Activated CD4-positive, alpha-beta T cell treated with anti-CD3 and anti-CD28 coated beads, Interleukin-2, amount 10 ng/mL, durations not matched to agents 7 days and 5 days (primary cell): ENCODE measurements at regions not wholly inside any gene's neighbourhood (a gene's known extent, or its start where the extent isn't known, plus 50 kb on each side); places are given as distances from the start of the nearest gene placed in this dataset.
A peak's percentile ranks its signal among the peaks of the same experiment; 100 is the strongest.
"Not testable (repeated sequence)": the region's sequence is repeated elsewhere in the genome, so short reads cannot be mapped to it uniquely, and the experiment has no call there.

Experiments used
- CTCF ChIA-PET: fragments of 350-600 bp; sonication (Branson Sonifier 250); formaldehyde crosslinking; loops from one replicate; lab custom pipeline; 2021; ENCODE audit warnings: antibody characterized with exemption; lab: Charles Lee
- POLR2A ChIA-PET: fragments of 350-600 bp; sonication (Branson Sonifier 250); formaldehyde crosslinking; loops from one replicate; lab custom pipeline; 2021; ENCODE audit warnings: antibody characterized with exemption; lab: Charles Lee
- DNase-seq: peaks from one replicate; pipeline ENCODE4 v3.0.0-alpha.2; 2020
- H3K27ac Mint-ChIP-seq: one replicate; pipeline ENCODE4 v1.8.0; 2021; ENCODE audit warnings: mild to moderate bottlenecking, moderate library complexity, mixed read lengths
- H3K27me3 Mint-ChIP-seq: one replicate; pipeline ENCODE4 v1.8.0; 2021; ENCODE audit warnings: mixed read lengths
- H3K36me3 Mint-ChIP-seq: one replicate; pipeline ENCODE4 v1.8.0; 2021; ENCODE audit warnings: low read depth, mixed read lengths
- H3K4me1 Mint-ChIP-seq: one replicate; pipeline ENCODE4 v1.8.0; 2021; ENCODE audit warnings: mixed read lengths
- H3K4me3 Mint-ChIP-seq: one replicate; pipeline ENCODE4 v1.8.0; 2021; ENCODE audit warnings: mild to moderate bottlenecking, moderate library complexity, mixed read lengths
- H3K9me3 Mint-ChIP-seq: one replicate; pipeline ENCODE4 v1.8.0; 2021; ENCODE audit warnings: mixed read lengths

DNA sequence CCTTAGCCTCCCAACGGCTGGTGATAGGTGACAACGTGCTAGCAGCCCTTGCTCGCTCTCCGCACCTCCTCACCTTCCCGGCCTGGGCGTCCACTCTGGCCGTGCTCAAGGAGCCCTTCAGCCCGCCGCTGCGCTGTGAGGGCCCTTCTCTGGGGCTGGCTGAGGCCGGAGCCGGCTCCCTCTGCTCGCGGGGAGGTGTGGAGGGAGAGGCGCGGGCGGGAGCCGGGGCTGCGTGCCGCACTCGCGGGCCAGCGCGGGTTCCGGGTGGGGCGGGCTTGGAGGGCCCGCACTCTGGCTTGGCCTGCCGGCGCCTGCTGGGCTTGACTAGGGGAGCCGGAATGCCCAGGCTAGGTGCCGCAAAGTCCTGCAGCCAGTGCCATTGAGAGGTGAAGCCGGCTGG, 131.1 kb downstream of the CCER1 start:
- Mint-ChIP-seq H3K27ac (no peak overlapping the region), H3K36me3 (no peaks in the 10 kb centered on the region), H3K27me3 (no peaks in the 10 kb centered on the region), H3K4me3 (no peak overlapping the region), H3K9me3 (no peaks in the 10 kb centered on the region), H3K4me1 (no peaks in the 10 kb centered on the region)
- DNase-seq = no peak
- ChIA-PET CTCF (no interaction called here), POLR2A (no interaction called here)

DNA sequence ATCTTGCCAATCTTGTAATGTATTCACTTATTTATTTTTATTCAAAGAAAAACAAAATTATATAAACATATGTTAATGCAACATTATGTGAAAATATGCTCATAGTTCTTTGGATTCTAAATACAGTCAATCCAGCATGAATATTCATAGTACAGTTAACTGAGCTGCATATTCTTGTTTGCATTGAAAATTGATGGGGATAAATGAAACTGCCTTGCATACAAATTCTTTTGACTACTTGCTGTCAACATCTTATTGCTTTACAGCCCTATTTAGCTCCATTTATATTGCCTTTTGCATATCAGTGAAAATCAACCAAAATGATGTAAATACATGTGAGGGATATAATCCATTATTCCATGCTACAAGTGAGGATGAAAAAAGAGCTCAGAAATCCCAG, 135.3 kb downstream of the CCER1 start:
- Mint-ChIP-seq H3K27ac (no peak overlapping the region), H3K27me3 (no peaks in the 10 kb centered on the region), H3K4me3 (no peak overlapping the region), H3K9me3 (no peaks in the 10 kb centered on the region), H3K4me1 (no peaks in the 10 kb centered on the region), H3K36me3 (no peaks in the 10 kb centered on the region)
- no peak for DNase-seq
- CTCF ChIA-PET = no interaction called here
- POLR2A ChIA-PET = no interaction called here

DNA sequence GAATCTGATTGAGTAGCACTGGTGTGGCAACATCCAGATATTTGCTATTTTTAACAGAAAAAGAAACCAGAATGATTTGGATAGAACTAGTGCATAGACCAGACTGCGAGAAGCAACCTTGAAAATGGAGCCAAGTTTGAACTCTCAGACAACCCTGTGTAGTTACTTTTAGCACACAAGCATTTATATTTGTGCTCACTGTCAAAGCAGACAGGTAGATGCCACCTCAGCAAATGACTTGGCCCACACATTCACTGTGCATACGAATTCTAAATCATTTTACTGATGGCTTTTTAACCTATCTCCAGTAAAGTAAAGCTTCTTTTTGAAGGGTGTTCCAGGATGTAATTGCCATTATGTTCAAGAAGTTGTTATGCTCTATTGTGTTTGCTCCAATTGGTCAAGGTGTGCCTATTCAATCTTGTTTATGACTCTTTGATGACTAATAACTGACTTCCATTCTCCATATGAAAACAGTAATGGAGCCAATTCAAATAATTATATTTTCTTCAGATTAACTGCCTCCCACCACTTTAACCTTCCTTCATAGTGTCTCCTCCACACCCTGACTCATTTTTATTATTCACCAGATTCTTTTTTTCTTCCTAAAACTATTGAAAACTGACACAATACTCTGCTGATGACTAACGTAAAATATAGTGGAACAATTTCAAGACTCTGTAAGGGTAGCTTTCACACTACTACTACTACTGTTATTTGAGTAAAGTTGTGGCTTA, 138.5 kb downstream of the CCER1 start:
- ChIA-PET CTCF (interaction anchor here (1.0 kb wide), 1 partner anchor 9 kb away, joined by 3 read pairs; no protein-coding TSS in a partner anchor), POLR2A (no interaction called here)
- Mint-ChIP-seq H3K27me3 (no peaks in the 10 kb centered on the region), H3K27ac (no peak overlapping the region), H3K36me3 (no peaks in the 10 kb centered on the region), H3K4me3 (no peak overlapping the region), H3K4me1 (no peaks in the 10 kb centered on the region), H3K9me3 (no peaks in the 10 kb centered on the region)
- no peak for DNase-seq

DNA sequence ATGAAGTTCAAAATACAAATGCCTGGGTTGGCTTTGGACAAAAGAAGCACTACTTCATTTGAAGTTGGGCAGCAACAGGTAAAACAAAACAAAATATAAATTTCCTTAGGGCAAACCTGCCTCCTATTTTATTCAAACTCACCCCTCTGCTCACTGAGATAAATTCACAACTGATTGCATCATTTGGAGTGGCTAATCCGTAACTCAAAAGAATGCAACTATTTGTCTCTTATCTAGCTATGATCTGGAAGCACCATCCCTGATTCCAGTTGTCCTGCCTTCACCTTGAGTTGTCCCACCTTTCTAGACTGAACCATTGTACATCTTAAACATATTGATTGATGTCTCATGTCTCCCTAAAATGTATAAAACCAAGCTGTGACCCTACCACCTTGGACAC, 145.0 kb downstream of the CCER1 start:
- H3K4me1 Mint-ChIP-seq = no peaks in the 10 kb centered on the region
- no peaks in the 10 kb centered on the region for H3K36me3 Mint-ChIP-seq
- no peak overlapping the region for H3K4me3 Mint-ChIP-seq
- CTCF ChIA-PET = interaction anchor here (0.6 kb wide), 1 partner anchor 205 kb away, joined by 3 read pairs; no protein-coding TSS in a partner anchor
- DNase-seq = no peak
- no peak overlapping the region for H3K27ac Mint-ChIP-seq
- H3K27me3 Mint-ChIP-seq = no peaks in the 10 kb centered on the region
- no peaks in the 10 kb centered on the region for H3K9me3 Mint-ChIP-seq
- POLR2A ChIA-PET = no interaction called here

DNA sequence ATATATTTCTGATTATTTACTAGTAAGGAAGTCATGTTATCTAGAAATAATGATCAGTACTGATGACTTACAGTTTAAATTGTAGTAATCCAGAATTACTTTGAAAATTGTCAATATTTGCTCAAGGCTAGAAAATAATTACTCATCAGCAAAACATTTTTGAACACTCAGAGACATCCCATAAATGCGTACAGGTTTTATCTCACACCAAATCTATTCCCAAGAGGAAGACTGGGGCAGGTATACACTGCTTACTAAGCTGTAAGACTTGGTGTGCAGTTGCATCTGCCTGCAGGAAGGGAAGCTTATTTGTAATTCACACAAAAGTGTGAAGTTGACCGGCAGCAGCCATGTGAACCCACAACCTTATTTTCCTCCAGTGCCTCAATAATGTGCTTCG, 146.4 kb downstream of the CCER1 start:
- H3K36me3 Mint-ChIP-seq = no peaks in the 10 kb centered on the region
- H3K4me3 Mint-ChIP-seq = no peak overlapping the region
- POLR2A ChIA-PET = no interaction called here
- no peaks in the 10 kb centered on the region for H3K27me3 Mint-ChIP-seq
- H3K27ac Mint-ChIP-seq = no peak overlapping the region
- no peaks in the 10 kb centered on the region for H3K9me3 Mint-ChIP-seq
- DNase-seq = no peak
- H3K4me1 Mint-ChIP-seq = no peaks in the 10 kb centered on the region
- CTCF ChIA-PET = no interaction called here

DNA sequence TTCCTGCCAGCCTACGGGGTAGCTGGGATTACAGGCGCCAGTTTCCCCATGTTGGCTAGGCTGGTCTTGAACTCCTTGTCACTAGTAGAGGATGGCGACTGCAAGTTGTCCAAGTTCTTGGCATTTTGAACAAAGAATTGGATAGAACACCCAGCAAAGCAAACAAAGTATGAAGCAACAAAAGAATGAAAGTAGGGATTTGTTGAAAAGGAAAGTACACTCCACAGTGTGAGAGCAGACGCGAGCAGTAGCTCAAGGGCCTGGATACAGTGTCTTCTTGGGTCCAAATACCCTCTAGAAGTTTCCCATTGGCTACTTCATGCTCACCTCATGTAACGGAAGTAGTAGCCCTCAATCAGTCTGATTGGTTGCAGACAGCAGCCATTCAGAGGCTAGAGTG, 152.2 kb downstream of the CCER1 start:
- Mint-ChIP-seq H3K4me1 (no peaks in the 10 kb centered on the region), H3K4me3 (no peak overlapping the region), H3K36me3 (no peaks in the 10 kb centered on the region), H3K9me3 (peaks cover 2% of the 10 kb centered on the region), H3K27me3 (no peaks in the 10 kb centered on the region), H3K27ac (no peak overlapping the region)
- ChIA-PET POLR2A (no interaction called here), CTCF (no interaction called here)
- no peak for DNase-seq

DNA sequence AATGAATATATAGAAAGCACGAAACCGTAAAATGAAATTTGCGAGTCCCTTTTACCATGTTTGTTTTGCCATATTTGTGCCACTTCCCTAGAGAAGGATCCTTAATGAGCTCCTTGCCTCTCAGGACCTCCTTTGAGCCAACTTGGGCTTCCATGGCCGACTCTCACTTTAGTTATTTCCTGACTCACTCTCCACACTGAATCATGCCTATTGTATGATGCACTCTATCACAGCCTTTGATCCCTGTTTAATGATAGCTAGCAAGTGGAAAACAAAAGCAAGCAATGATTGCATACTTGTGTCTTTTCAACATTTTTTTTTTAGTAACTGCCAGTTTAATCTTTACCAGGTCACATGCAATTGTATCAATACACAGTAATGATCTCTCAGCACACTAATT, 153.2 kb downstream of the CCER1 start:
- Mint-ChIP-seq H3K9me3 (peaks cover 2% of the 10 kb centered on the region), H3K4me1 (no peaks in the 10 kb centered on the region), H3K36me3 (no peaks in the 10 kb centered on the region), H3K27me3 (no peaks in the 10 kb centered on the region), H3K4me3 (no peak overlapping the region), H3K27ac (peak overlapping the region; percentile 63)
- ChIA-PET POLR2A (no interaction called here), CTCF (no interaction called here)
- no peak for DNase-seq

DNA sequence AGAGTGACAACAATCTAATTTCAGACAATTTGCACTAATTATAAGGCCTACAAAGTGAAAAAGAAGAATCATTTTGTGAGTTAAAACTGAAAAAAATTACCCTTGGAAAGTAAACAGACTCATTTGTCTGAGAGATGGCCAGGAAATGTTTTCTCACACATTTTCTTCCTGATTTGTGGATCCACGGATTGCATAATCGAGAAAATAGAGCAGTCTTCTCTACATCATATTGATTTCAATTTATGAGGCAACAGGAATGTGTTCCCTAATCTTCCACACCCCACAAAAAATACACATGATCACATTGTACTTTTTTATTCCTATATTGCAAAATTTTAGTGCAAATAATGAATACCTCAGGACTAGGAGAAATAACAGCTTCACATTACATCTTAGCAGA, 160.8 kb downstream of the CCER1 start:
- H3K4me3 Mint-ChIP-seq = no peak overlapping the region
- H3K27ac Mint-ChIP-seq = no peak overlapping the region
- H3K36me3 Mint-ChIP-seq = no peaks in the 10 kb centered on the region
- ChIA-PET CTCF (interaction anchor here (0.6 kb wide), 1 partner anchor 1958 kb away, joined by 3 read pairs; no protein-coding TSS in a partner anchor), POLR2A (no interaction called here)
- H3K9me3 Mint-ChIP-seq = no peaks in the 10 kb centered on the region
- no peaks in the 10 kb centered on the region for H3K4me1 Mint-ChIP-seq
- H3K27me3 Mint-ChIP-seq = no peaks in the 10 kb centered on the region
- DNase-seq = no peak

DNA sequence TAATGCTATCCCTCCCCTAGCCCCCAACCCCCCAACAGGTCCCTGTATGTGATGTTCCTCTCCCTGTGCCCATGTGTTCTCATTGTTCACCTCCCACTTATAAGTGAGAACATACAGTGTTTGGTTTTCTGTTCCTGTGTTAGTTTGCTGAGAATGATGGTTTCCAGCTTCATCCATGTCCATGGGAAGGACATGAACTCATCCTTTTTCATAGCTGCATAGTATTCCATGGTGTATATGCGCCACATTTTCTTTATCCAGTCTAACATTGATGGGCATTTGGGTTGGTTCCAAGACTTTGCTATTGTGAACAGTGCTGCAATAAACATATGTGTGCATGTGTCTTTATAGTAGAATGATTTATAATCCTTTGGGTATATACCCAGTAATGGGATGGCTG, 162.3 kb downstream of the CCER1 start:
- H3K4me1 Mint-ChIP-seq, H3K27me3 Mint-ChIP-seq, H3K9me3 Mint-ChIP-seq, H3K36me3 Mint-ChIP-seq, POLR2A ChIA-PET, CTCF ChIA-PET, DNase-seq, H3K4me3 Mint-ChIP-seq: not testable (repeated sequence)
- peak overlapping the region; percentile 19 for H3K27ac Mint-ChIP-seq

DNA sequence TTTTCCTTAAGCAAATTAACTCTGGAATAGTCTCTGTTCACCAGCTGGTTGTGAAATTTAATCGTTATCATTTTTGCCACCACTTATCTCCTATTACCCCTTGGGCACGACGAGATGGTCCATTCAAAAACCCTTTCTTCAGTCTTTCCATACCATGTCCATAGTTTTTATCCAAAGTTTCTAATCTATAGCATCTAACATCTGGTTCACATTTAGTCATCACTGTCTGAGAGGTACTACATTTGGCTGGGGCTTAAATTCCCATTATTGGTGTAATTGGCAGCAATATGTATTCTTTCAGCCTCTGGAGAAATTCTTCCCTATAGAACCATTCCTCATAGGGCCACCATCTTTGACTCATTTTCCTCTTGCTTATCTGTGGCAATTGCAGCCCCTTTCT, 163.5 kb downstream of the CCER1 start:
- no peaks in the 10 kb centered on the region for H3K27me3 Mint-ChIP-seq
- no peak overlapping the region for H3K27ac Mint-ChIP-seq
- no peaks in the 10 kb centered on the region for H3K9me3 Mint-ChIP-seq
- DNase-seq = no peak
- CTCF ChIA-PET = no interaction called here
- no peaks in the 10 kb centered on the region for H3K36me3 Mint-ChIP-seq
- no peaks in the 10 kb centered on the region for H3K4me1 Mint-ChIP-seq
- no peak overlapping the region for H3K4me3 Mint-ChIP-seq
- POLR2A ChIA-PET = no interaction called here

DNA sequence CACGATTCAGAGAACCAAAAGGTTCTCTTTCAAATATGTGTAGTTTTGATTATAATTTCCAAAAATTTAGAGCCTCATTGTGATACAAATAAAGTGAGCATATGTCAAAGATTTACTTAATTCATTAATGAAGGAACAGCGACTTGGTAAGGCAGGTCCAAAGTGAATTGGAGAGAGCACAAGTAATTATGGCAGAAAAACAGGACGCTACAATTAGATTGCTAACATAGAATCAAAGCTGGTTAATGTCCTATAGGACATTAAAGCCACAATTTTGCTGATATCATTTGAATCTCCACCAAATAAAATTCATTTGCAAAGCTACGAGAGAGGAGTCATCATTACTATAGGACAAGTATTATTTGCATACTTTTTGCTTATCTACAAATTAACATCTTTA, 164.2 kb downstream of the CCER1 start:
- H3K9me3 Mint-ChIP-seq = no peaks in the 10 kb centered on the region
- ChIA-PET CTCF (no interaction called here), POLR2A (no interaction called here)
- H3K27ac Mint-ChIP-seq = no peak overlapping the region
- H3K4me1 Mint-ChIP-seq = no peaks in the 10 kb centered on the region
- DNase-seq = no peak
- H3K36me3 Mint-ChIP-seq = no peaks in the 10 kb centered on the region
- H3K27me3 Mint-ChIP-seq = no peaks in the 10 kb centered on the region
- no peak overlapping the region for H3K4me3 Mint-ChIP-seq

DNA sequence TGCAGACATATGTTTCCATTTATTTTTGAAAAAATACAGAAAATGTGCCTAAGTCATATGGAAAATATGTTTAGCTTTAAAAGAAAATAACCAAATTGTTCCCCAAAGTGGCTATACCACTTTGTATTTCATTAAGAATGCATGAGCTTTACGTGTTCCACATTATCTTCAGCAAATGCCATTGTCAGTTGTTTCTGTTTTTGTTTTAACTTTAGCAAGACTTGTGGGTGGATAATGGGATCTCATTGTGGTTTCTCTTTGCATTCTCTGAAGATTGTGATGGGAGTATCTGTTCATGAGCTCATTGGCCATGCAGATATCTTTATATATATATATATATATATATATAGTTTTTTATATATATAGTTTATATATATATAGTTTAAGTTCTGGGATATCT, 181.5 kb downstream of the CCER1 start:
- Mint-ChIP-seq H3K27me3 (no peaks in the 10 kb centered on the region), H3K9me3 (no peaks in the 10 kb centered on the region), H3K27ac (no peak overlapping the region), H3K36me3 (no peaks in the 10 kb centered on the region), H3K4me3 (no peak overlapping the region), H3K4me1 (no peaks in the 10 kb centered on the region)
- CTCF ChIA-PET = no interaction called here
- POLR2A ChIA-PET = no interaction called here
- no peak for DNase-seq

DNA sequence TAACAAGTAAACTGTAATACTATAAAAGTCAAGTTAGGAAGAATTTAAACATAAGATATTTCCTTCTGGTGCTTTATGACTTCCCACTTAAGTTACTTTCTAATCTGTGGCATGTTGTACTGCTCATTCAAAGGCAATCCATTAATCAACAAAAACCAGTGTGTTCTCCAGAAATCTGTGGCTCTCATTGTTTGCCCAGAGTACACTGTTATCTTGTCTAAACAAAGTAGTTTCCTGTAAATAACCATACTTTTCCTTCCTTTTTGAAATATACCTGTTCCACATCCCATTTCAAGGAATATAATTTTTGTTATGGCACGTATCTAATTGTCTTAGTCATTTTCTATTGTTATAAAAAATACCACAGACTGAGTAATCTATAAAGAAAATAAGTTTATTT, 184.1 kb downstream of the CCER1 start:
- Mint-ChIP-seq H3K36me3 (no peaks in the 10 kb centered on the region), H3K4me1 (no peaks in the 10 kb centered on the region), H3K4me3 (no peak overlapping the region)

DNA sequence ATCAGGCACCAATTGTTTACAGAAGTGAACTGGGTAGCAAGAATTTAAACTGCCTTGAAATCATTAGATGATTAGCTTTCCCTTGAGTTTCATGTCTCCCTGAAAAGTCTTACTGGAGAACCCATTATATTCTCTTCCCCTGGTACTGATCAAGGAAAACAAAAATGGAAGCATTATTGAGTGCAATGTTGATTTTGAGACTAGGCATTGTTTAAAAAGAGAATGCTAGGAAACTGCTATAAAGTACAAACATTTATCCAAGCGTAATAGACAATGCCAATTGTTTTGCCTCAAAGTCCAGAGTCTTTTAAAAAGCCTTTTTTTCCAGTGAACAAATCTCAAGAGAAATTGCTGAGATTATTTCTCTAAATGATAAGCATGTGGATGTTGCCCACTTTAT, 197.0 kb downstream of the CCER1 start:
- ChIA-PET CTCF (no interaction called here), POLR2A (no interaction called here)
- H3K36me3 Mint-ChIP-seq = no peaks in the 10 kb centered on the region
- H3K9me3 Mint-ChIP-seq = peaks cover 4% of the 10 kb centered on the region
- H3K4me3 Mint-ChIP-seq = no peak overlapping the region
- H3K4me1 Mint-ChIP-seq = no peaks in the 10 kb centered on the region
- no peak overlapping the region for H3K27ac Mint-ChIP-seq
- no peak for DNase-seq
- no peaks in the 10 kb centered on the region for H3K27me3 Mint-ChIP-seq

More for the DNA sequence above, 184.1 kb downstream of the CCER1 start:
- POLR2A ChIA-PET = no interaction called here
- no peak for DNase-seq
- Mint-ChIP-seq H3K27me3 (no peaks in the 10 kb centered on the region), H3K9me3 (no peaks in the 10 kb centered on the region), H3K27ac (no peak overlapping the region)
- CTCF ChIA-PET = no interaction called here
